H1 (cell line): ENCODE measurements at regions not wholly inside any gene's neighbourhood (a gene's known extent, or its start where the extent isn't known, plus 50 kb on each side); places are given as distances from the start of the nearest gene placed in this dataset.

Source experiments
- CTCF ChIA-PET: fragments of 300-600 bp; sonication (Branson Sonifier 250); formaldehyde crosslinking; loops from one replicate; lab custom pipeline; 2021; ENCODE audit not compliant: partially characterized antibody; lab: Charles Lee
- POLR2A ChIA-PET: fragments of 300-600 bp; sonication (Branson Sonifier 250); formaldehyde crosslinking; loops from one replicate; lab custom pipeline; 2021; ENCODE audit warnings: inconsistent platforms; ENCODE audit not compliant: partially characterized antibody; lab: Charles Lee
- DNase-seq, 2 experiments: peaks; one replicate each; pipeline versions ENCODE4 v3.0.0 to v3.0.0-alpha.2; 2010 to 2022; ENCODE audit warnings: low spot score in 2 of 2, low read depth in 1 of 2, mixed read lengths in 1 of 2
- FAIRE-seq: peaks from 2 replicates; lab custom pipeline; 2011; peaks lifted over from hg19 to GRCh38; lab: Jason Lieb, UNC
- H2AFZ ChIP-seq: 2 replicates; pipeline ENCODE4 v1.8.1; 2012; ENCODE audit warnings: low read length, inconsistent platforms
- H2AK5ac ChIP-seq: 2 replicates; pipeline ENCODE4 v1.6.1; 2013; ENCODE audit warnings: low read depth, low read length
- H2BK120ac ChIP-seq: replicated peaks from 2 replicates; pipeline ENCODE3; 2013; ENCODE audit warnings: low read depth, low read length, inconsistent platforms
- H2BK12ac ChIP-seq: 2 replicates; pipeline ENCODE4 v1.6.1; 2013; ENCODE audit warnings: low read depth, low read length
- H2BK15ac ChIP-seq: 2 replicates; pipeline ENCODE4 v1.6.1; 2013; ENCODE audit warnings: low read length
- H2BK20ac ChIP-seq: 2 replicates; pipeline ENCODE4 v1.6.1; 2013; ENCODE audit warnings: low read length
- H2BK5ac ChIP-seq: 2 replicates; pipeline ENCODE4 v1.6.1; 2013; ENCODE audit warnings: low read depth, low read length
- H3K14ac ChIP-seq: 2 replicates; pipeline ENCODE4 v1.6.1; 2013; ENCODE audit warnings: inconsistent platforms; ENCODE audit not compliant: insufficient read length
- H3K18ac ChIP-seq: 2 replicates; pipeline ENCODE4 v1.6.1; 2013; ENCODE audit warnings: low read length; ENCODE audit errors: extremely low read depth
- H3K23ac ChIP-seq: 2 replicates; pipeline ENCODE4 v1.6.1; 2013; ENCODE audit warnings: inconsistent platforms; ENCODE audit not compliant: insufficient read length
- H3K23me2 ChIP-seq: 2 replicates; pipeline ENCODE4 v1.6.1; 2013; ENCODE audit warnings: low read depth, low read length
- H3K27ac ChIP-seq: 2 replicates; pipeline ENCODE4 v1.6.1; 2011; ENCODE audit warnings: low read depth, low read length, inconsistent platforms
- H3K27me3 ChIP-seq, 4 experiments: replicated peaks in 1 of 4; 1 replicate in 1 of 4; 2 replicates in 3 of 4; pipeline versions ENCODE4 v1.6.1 to v1.8.1; 2011 to 2013; ENCODE audit warnings: low read length in 3 of 4, mild to moderate bottlenecking in 3 of 4, inconsistent platforms in 2 of 4, mixed read lengths in 2 of 4, moderate library complexity in 1 of 4; ENCODE audit not compliant: control insufficient read depth in 3 of 4, insufficient read depth in 3 of 4; ENCODE audit errors: extremely low read depth in 1 of 4
- H3K36me3 ChIP-seq, 4 experiments: 2 replicates each; pipeline versions ENCODE4 v1.6.1 to v1.8.1; 2011 to 2013; ENCODE audit warnings: mild to moderate bottlenecking in 4 of 4, low read length in 3 of 4, moderate library complexity in 2 of 4, control low read depth in 1 of 4, inconsistent platforms in 1 of 4; ENCODE audit not compliant: insufficient read depth in 4 of 4, control insufficient read depth in 2 of 4
- H3K4ac ChIP-seq: replicated peaks from 2 replicates; pipeline ENCODE3; 2013; ENCODE audit warnings: low read length, low read depth, mixed read lengths, inconsistent platforms; ENCODE audit not compliant: insufficient read length
- H3K4me1 ChIP-seq, 4 experiments: replicated peaks in 1 of 4; 1 replicate in 1 of 4; 2 replicates in 3 of 4; pipeline versions ENCODE4 v1.6.1 to v1.8.1; 2011 to 2013; ENCODE audit warnings: low read length in 3 of 4, inconsistent platforms in 2 of 4, mixed read lengths in 1 of 4; ENCODE audit not compliant: insufficient read depth in 4 of 4, control insufficient read depth in 3 of 4
- H3K4me2 ChIP-seq, 2 experiments: 2 replicates each; pipeline versions ENCODE4 v1.6.1 to v1.8.1; 2011 to 2013; ENCODE audit warnings: low read depth in 2 of 2, low read length in 2 of 2, control low read depth in 1 of 2, inconsistent platforms in 1 of 2, mild to moderate bottlenecking in 1 of 2; ENCODE audit not compliant: insufficient read depth in 1 of 2
- H3K4me3 ChIP-seq, 4 experiments: fragments of 200-600, 300-600 bp in 1 of 4; sonication (generic), shearing (Covaris generic), sonication (Bioruptor Twin) in 1 of 4; 2 replicates each; pipeline versions ENCODE4 v1.5.1 to v1.8.1; 2011 to 2016; ENCODE audit warnings: low read length in 4 of 4, low read depth in 3 of 4, control low read depth in 2 of 4, inconsistent platforms in 2 of 4, mild to moderate bottlenecking in 2 of 4, mixed read lengths in 1 of 4, moderate library complexity in 1 of 4; ENCODE audit not compliant: insufficient read depth in 2 of 4; ENCODE audit errors: extremely low read depth in 1 of 4
- H3K56ac ChIP-seq: replicated peaks from 2 replicates; pipeline ENCODE3; 2013; ENCODE audit warnings: low read depth, mild to moderate bottlenecking, mixed read lengths, low read length, inconsistent platforms; ENCODE audit not compliant: insufficient read length
- H3K79me1 ChIP-seq: 2 replicates; pipeline ENCODE4 v1.6.1; 2013; ENCODE audit warnings: low read depth, low read length, control low read depth
- H3K79me2 ChIP-seq, 2 experiments: 2 replicates each; pipeline versions ENCODE4 v1.6.1 to v1.8.1; 2012 to 2013; ENCODE audit warnings: low read length in 2 of 2, mild to moderate bottlenecking in 2 of 2, inconsistent platforms in 1 of 2; ENCODE audit not compliant: insufficient read depth in 2 of 2, control insufficient read depth in 1 of 2
- H3K9ac ChIP-seq, 4 experiments: replicated peaks in 1 of 4; 1 replicate in 1 of 4; 2 replicates in 3 of 4; pipeline versions ENCODE4 v1.6.1 to v1.8.1; 2011 to 2013; ENCODE audit warnings: low read depth in 3 of 4, low read length in 3 of 4, control low read depth in 2 of 4, mild to moderate bottlenecking in 2 of 4, moderate library complexity in 2 of 4, inconsistent platforms in 1 of 4; ENCODE audit errors: extremely low read depth in 1 of 4
- H3K9me3 ChIP-seq, 2 experiments: 2 replicates each; pipeline versions ENCODE4 v1.6.1 to v1.8.1; 2012 to 2013; ENCODE audit warnings: mild to moderate bottlenecking in 2 of 2, moderate library complexity in 2 of 2, control low read depth in 1 of 2, inconsistent platforms in 1 of 2, low read depth in 1 of 2, low read length in 1 of 2, mixed read lengths in 1 of 2; ENCODE audit not compliant: insufficient read depth in 2 of 2
- H4K20me1 ChIP-seq, 2 experiments: replicated peaks in 1 of 2; 2 replicates each; pipeline versions ENCODE3 to v1.8.1; 2011 to 2013; ENCODE audit warnings: inconsistent platforms in 2 of 2, low read length in 2 of 2, mild to moderate bottlenecking in 1 of 2; ENCODE audit not compliant: insufficient read depth in 2 of 2, control insufficient read depth in 1 of 2
- H4K5ac ChIP-seq: 2 replicates; pipeline ENCODE4 v1.6.1; 2013; ENCODE audit warnings: low read length, low read depth, mixed read lengths, inconsistent platforms; ENCODE audit not compliant: insufficient read length
- H4K8ac ChIP-seq: 2 replicates; pipeline ENCODE4 v1.8.0; 2013; ENCODE audit warnings: mild to moderate bottlenecking, moderate library complexity, low read length, inconsistent platforms; ENCODE audit not compliant: insufficient read depth; ENCODE audit errors: extremely low read depth
- H4K91ac ChIP-seq: replicated peaks from 2 replicates; pipeline ENCODE3; 2013; ENCODE audit warnings: low read length, mixed read lengths, inconsistent platforms; ENCODE audit not compliant: insufficient read length
- E2F6 ChIP-seq: IDR thresholded peaks from 2 replicates; pipeline ENCODE4 v1.6.1; 2012; ENCODE audit warnings: inconsistent platforms
- SRF ChIP-seq: IDR thresholded peaks from 2 replicates; pipeline ENCODE4 v1.6.1; 2011; ENCODE audit warnings: mild to moderate bottlenecking, low read depth, low read length, moderate library complexity
- WGBS, 2 experiments: shearing (Covaris generic) in 1 of 2; methylation state at CpG; one replicate each; pipeline versions ENCODE4 v1.1.6 to v1.1.7; 2013 to 2015; ENCODE audit warnings: low lambda C conversion rate in 2 of 2, mixed read lengths in 2 of 2, inconsistent platforms in 1 of 2, low coverage in 1 of 2, missing lambda C conversion rate in 1 of 2; ENCODE audit not compliant: insufficient replicate concordance in 2 of 2, insufficient coverage in 1 of 2, insufficient read length in 1 of 2; ENCODE audit errors: extremely low coverage in 1 of 2, missing lambda C conversion rate in 1 of 2; 5-methylcytosine and 5-hydroxymethylcytosine counted together

GRCh38 chr6:126747728-126748540 is 370.5 kb upstream of the RSPO3 start:
- H3K4me2 ChIP-seq, result no peak overlapping the region
- POLR2A ChIA-PET, result no interaction called here
- no peak overlapping the region for H4K8ac ChIP-seq
- H4K5ac ChIP-seq, result no peak overlapping the region
- H3K79me1 ChIP-seq, result no peaks in the 10 kb centered on the region
- H3K14ac ChIP-seq, result no peak overlapping the region
- no peak overlapping the region for H2BK5ac ChIP-seq
- no peak for TF ChIP-seq E2F6
- no peak for TF ChIP-seq SRF
- H3K18ac ChIP-seq, result no peak overlapping the region
- no peak overlapping the region for H2BK20ac ChIP-seq
- no peak overlapping the region for H3K4me3 ChIP-seq
- no peak overlapping the region for H2BK120ac ChIP-seq
- no peak overlapping the region for H3K27ac ChIP-seq
- DNase-seq, result no peak
- no peaks in the 10 kb centered on the region for H4K20me1 ChIP-seq
- no peak overlapping the region for H4K91ac ChIP-seq
- FAIRE-seq, result no peak
- H2AK5ac ChIP-seq, result no peak overlapping the region
- no peak overlapping the region for H3K9ac ChIP-seq
- H2BK15ac ChIP-seq, result no peak overlapping the region
- no peak overlapping the region for H3K56ac ChIP-seq
- CTCF ChIA-PET, result interaction anchor here (1.5 kb wide), 1 partner anchor 18 kb away, joined by 3 read pairs; no protein-coding TSS in a partner anchor
- H2AFZ ChIP-seq, result no peak overlapping the region
- H3K36me3 ChIP-seq, result no peaks in the 10 kb centered on the region
- no peaks in the 10 kb centered on the region for H3K4me1 ChIP-seq
- 90% methylated on average over 4 of the region's 4 CpGs; no CpG with 5 or more reads in 1 of the 2 experiments for WGBS, 2 experiments
- no peaks in the 10 kb centered on the region for H3K27me3 ChIP-seq
- no peak overlapping the region for H2BK12ac ChIP-seq
- H3K9me3 ChIP-seq, result peaks cover 2 to 8% of the 10 kb centered on the region in 2 experiments; a peak in 1 of 4 replicates
- H3K23me2 ChIP-seq, result no peaks in the 10 kb centered on the region
- H3K4ac ChIP-seq, result no peak overlapping the region
- H3K23ac ChIP-seq, result no peak overlapping the region
- H3K79me2 ChIP-seq, result no peaks in the 10 kb centered on the region
